DOHH2 (cell line): ENCODE measurements at regions not wholly inside any gene's neighbourhood (a gene's known extent, or its start where the extent isn't known, plus 50 kb on each side); places are given as distances from the start of the nearest gene placed in this dataset.

ENCODE experiments used
- H3F3A ChIP-seq: fragments of 200-600 bp; sonication (generic), shearing (Covaris generic); 2 replicates; pipeline ENCODE4 v1.6.0; 2016; ENCODE audit warnings: antibody characterized with exemption, mild to moderate bottlenecking; ENCODE audit not compliant: control insufficient read depth, insufficient read depth
- H3K27ac ChIP-seq: fragments of 200-600 bp; sonication (generic); 2 replicates; pipeline ENCODE4 v1.5.1; 2014; ENCODE audit warnings: low read depth, mild to moderate bottlenecking, low read length, moderate library complexity
- H3K27me3 ChIP-seq: fragments of 200-600 bp; sonication (generic); 2 replicates; pipeline ENCODE4 v1.6.1; 2014; ENCODE audit warnings: mild to moderate bottlenecking, low read length, mixed read lengths; ENCODE audit not compliant: control insufficient read depth
- H3K36me3 ChIP-seq: fragments of 200-600 bp; sonication (generic); 2 replicates; pipeline ENCODE4 v1.6.1; 2014; ENCODE audit warnings: mild to moderate bottlenecking, low read length, moderate library complexity, mixed read lengths; ENCODE audit not compliant: control insufficient read depth
- H3K4me1 ChIP-seq: fragments of 200-600 bp; sonication (generic); 2 replicates; pipeline ENCODE4 v1.6.1; 2014; ENCODE audit warnings: mild to moderate bottlenecking, low read length, mixed read lengths; ENCODE audit not compliant: control insufficient read depth
- H3K4me2 ChIP-seq: fragments of 200-600 bp; sonication (generic); 2 replicates; pipeline ENCODE4 v1.6.0; 2014; ENCODE audit warnings: mild to moderate bottlenecking, low read length, moderate library complexity
- H3K4me3 ChIP-seq: fragments of 200-600 bp; sonication (generic); 2 replicates; pipeline ENCODE4 v1.5.1; 2014; ENCODE audit warnings: mild to moderate bottlenecking, low read length, mixed read lengths
- H3K79me2 ChIP-seq: fragments of 200-600 bp; sonication (generic); 2 replicates; pipeline ENCODE4 v1.6.1; 2014; ENCODE audit warnings: mild to moderate bottlenecking, low read length, mixed read lengths; ENCODE audit not compliant: control insufficient read depth
- H3K9me2 ChIP-seq: fragments of 200-600 bp; sonication (generic); replicated peaks from 2 replicates; pipeline ENCODE4 v1.6.1; 2014; ENCODE audit warnings: mild to moderate bottlenecking, low read length, mixed read lengths; ENCODE audit not compliant: control insufficient read depth
- H3K9me3 ChIP-seq: fragments of 200-600 bp; sonication (generic); 2 replicates; pipeline ENCODE4 v1.6.1; 2014; ENCODE audit warnings: antibody characterized with exemption, low read length, mixed read lengths; ENCODE audit not compliant: control insufficient read depth, insufficient read depth
- H4K20me1 ChIP-seq: fragments of 200-600 bp; sonication (generic); 2 replicates; pipeline ENCODE4 v1.6.0; 2014; ENCODE audit warnings: low read depth, mild to moderate bottlenecking, antibody characterized with exemption, low read length, moderate library complexity; ENCODE audit not compliant: control insufficient read depth, insufficient read depth
- CTCF ChIP-seq: fragments of 200-600 bp; sonication (generic); IDR thresholded peaks from one replicate; pipeline ENCODE4 v1.5.1; 2014; ENCODE audit warnings: antibody characterized with exemption, mild to moderate bottlenecking, low read depth, low read length; ENCODE audit not compliant: poor library complexity, severe bottlenecking
- EZH2phosphoT487 ChIP-seq: fragments of 200-600 bp; sonication (generic); IDR thresholded peaks from 2 replicates; pipeline ENCODE4 v1.6.1; 2017; ENCODE audit warnings: borderline replicate concordance, mild to moderate bottlenecking, antibody characterized with exemption, low read length, moderate library complexity, mixed read lengths

DNA sequence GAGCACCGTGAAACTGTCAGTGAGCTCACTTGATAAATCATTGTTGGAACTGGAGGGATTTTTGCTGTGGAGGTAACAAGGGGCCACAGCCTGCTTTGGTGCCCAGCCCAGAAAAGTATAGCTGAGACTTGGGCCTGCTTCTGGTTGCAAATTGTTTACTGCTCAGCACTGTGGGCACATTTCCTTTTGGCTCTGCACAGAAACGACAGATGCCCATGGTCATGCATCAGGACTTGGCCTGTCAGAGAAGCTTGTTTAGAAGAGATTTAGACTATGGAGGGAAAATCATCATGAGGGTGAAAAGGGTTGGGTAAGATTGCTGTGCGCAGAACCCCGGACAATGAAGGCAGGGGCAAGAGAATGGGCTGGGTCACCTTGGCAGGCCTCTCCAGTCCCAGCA, 286.1 kb upstream of the CTNNB1 start:
- H3K4me2 ChIP-seq: no peak overlapping the region
- H3K27me3 ChIP-seq: no peaks in the 10 kb centered on the region
- no peak overlapping the region for H3K4me3 ChIP-seq
- no peaks in the 10 kb centered on the region for H3K9me2 ChIP-seq
- TF ChIP-seq CTCF (no peak), EZH2phosphoT487 (no peak)
- no peaks in the 10 kb centered on the region for H3K9me3 ChIP-seq
- no peaks in the 10 kb centered on the region for H3K4me1 ChIP-seq
- H3F3A ChIP-seq: no peaks in the 10 kb centered on the region
- no peaks in the 10 kb centered on the region for H4K20me1 ChIP-seq
- H3K79me2 ChIP-seq: no peaks in the 10 kb centered on the region
- H3K36me3 ChIP-seq: no peaks in the 10 kb centered on the region
- H3K27ac ChIP-seq: no peak overlapping the region

GRCh38 chr3:40913641-40914040, 285.7 kb upstream of the CTNNB1 start:
- no peak overlapping the region for H3K4me3 ChIP-seq
- no peak overlapping the region for H3K27ac ChIP-seq
- no peaks in the 10 kb centered on the region for H3K79me2 ChIP-seq
- no peak for TF ChIP-seq EZH2phosphoT487
- TF ChIP-seq CTCF: no peak
- H3K27me3 ChIP-seq: no peaks in the 10 kb centered on the region
- no peaks in the 10 kb centered on the region for H3K4me1 ChIP-seq
- H3K9me3 ChIP-seq: no peaks in the 10 kb centered on the region
- H4K20me1 ChIP-seq: no peaks in the 10 kb centered on the region
- H3K4me2 ChIP-seq: no peak overlapping the region
- H3K9me2 ChIP-seq: no peaks in the 10 kb centered on the region
- no peaks in the 10 kb centered on the region for H3K36me3 ChIP-seq
- no peaks in the 10 kb centered on the region for H3F3A ChIP-seq

DNA sequence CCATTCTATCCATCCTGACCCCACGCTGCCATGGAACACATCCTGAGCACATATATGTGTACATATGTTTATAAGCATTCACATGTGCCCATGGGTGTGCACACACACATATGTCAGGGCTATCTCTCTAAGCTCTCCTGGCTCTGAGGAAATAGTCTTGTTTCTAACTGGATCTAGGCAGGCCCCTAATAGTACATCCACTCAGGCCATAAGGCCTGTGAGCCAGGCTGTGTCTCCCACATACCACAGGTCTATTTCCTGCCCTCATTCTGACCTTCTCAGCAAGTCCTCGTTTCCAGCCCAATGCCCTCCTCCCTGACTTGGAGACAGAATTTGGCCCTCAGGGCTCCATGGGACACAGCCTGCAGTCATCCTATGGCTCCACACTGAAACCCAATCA, 284.8 kb upstream of the CTNNB1 start:
- H4K20me1 ChIP-seq: no peaks in the 10 kb centered on the region
- H3K4me2 ChIP-seq: no peak overlapping the region
- H3K4me3 ChIP-seq: no peak overlapping the region
- TF ChIP-seq EZH2phosphoT487: no peak
- no peak for TF ChIP-seq CTCF
- no peaks in the 10 kb centered on the region for H3K27me3 ChIP-seq
- H3K79me2 ChIP-seq: no peaks in the 10 kb centered on the region
- no peaks in the 10 kb centered on the region for H3F3A ChIP-seq
- H3K9me3 ChIP-seq: no peaks in the 10 kb centered on the region
- H3K9me2 ChIP-seq: no peaks in the 10 kb centered on the region
- no peaks in the 10 kb centered on the region for H3K36me3 ChIP-seq
- no peak overlapping the region for H3K27ac ChIP-seq
- H3K4me1 ChIP-seq: no peaks in the 10 kb centered on the region

- no peaks in the 10 kb centered on the region for H3K4me1 ChIP-seq
- H3K36me3 ChIP-seq: no peaks in the 10 kb centered on the region
- no peak overlapping the region for H3K27ac ChIP-seq
- H3K4me2 ChIP-seq: no peak overlapping the region
- H3K27me3 ChIP-seq: no peaks in the 10 kb centered on the region
- no peaks in the 10 kb centered on the region for H3F3A ChIP-seq
- no peaks in the 10 kb centered on the region for H3K9me3 ChIP-seq
- no peaks in the 10 kb centered on the region for H3K9me2 ChIP-seq
- TF ChIP-seq CTCF (no peak), EZH2phosphoT487 (no peak)
- no peak overlapping the region for H3K4me3 ChIP-seq
- no peaks in the 10 kb centered on the region for H4K20me1 ChIP-seq
- no peaks in the 10 kb centered on the region for H3K79me2 ChIP-seq
Observed at GRCh38 chr3:40915346-40915865, 283.9 kb upstream of the CTNNB1 start.
